ENCODE measurements at regions not wholly inside any gene's neighbourhood (a gene's known extent, or its start where the extent isn't known, plus 50 kb on each side); places are given as distances from the start of the nearest gene placed in this dataset.

DNA sequence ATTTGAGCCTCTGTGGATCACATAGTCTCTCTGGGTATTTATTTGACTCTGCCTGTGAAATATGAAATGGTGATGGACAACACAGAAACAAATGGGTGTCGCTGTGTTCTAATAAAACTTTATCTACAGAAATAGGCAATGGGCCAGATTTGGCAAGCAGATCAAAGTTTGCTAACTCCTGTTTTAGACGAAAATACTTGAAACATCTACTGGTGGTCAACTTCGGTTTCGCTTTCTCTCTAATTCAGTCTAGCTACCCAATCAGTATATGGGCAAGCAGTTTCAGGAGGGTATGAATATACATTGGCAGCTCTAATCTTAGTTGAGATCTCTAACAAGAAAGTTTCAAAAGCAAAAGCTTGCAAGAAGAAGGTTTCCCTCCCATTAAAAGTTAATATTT lies 60.1 kb upstream of the DYNLRB2 start:
- TF ChIP-seq, protein P1, sequence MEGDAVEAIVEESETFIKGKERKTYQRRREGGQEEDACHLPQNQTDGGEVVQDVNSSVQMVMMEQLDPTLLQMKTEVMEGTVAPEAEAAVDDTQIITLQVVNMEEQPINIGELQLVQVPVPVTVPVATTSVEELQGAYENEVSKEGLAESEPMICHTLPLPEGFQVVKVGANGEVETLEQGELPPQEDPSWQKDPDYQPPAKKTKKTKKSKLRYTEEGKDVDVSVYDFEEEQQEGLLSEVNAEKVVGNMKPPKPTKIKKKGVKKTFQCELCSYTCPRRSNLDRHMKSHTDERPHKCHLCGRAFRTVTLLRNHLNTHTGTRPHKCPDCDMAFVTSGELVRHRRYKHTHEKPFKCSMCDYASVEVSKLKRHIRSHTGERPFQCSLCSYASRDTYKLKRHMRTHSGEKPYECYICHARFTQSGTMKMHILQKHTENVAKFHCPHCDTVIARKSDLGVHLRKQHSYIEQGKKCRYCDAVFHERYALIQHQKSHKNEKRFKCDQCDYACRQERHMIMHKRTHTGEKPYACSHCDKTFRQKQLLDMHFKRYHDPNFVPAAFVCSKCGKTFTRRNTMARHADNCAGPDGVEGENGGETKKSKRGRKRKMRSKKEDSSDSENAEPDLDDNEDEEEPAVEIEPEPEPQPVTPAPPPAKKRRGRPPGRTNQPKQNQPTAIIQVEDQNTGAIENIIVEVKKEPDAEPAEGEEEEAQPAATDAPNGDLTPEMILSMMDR (conservative IDR thresholded peaks at IDR 0.05) = no peak
- no peak for TF ChIP-seq ZFX (IDR thresholded peaks at IDR 0.05)

Data from C4-2B (cell line).